Glomerular visceral epithelial cell (primary cell): ENCODE measurements at regions not wholly inside any gene's neighbourhood (a gene's known extent, or its start where the extent isn't known, plus 50 kb on each side); places are given as distances from the start of the nearest gene placed in this dataset.

ENCODE experiments used
- DNase-seq: peaks from one replicate; pipeline ENCODE4 v3.0.0-alpha.2; 2016; ENCODE audit errors: extremely low spot score

- DNase-seq, result no peak
Observed at GRCh38 chr1:106659490-106660244, 396.8 kb upstream of the PRMT6 start.

- no peak for DNase-seq
Observed at GRCh38 chr1:106675558-106675957, 380.9 kb upstream of the PRMT6 start.

GRCh38 chr1:106676021-106676420 lies 380.5 kb upstream of the PRMT6 start:
- DNase-seq, result no peak

DNA sequence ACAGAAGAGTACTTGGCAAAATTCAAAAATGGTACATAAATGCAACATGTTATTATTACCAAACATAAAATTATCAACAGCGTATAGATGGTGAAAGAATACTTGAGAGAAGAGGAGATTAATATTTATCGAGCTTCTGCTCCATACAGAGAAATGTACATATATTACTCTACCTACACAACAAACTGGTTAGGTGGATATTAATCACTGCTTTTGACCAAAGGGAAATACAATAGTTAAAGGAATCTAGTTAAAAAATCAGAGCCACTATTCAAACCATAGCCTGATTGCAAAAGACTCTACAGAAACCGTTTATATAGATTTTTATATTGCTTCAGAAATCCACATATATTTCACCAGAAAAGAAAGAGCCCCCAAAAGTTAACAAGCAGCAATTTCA lies 379.3 kb upstream of the PRMT6 start:
- DNase-seq, result no peak

GRCh38 chr1:106677721-106678120 lies 378.8 kb upstream of the PRMT6 start:
- no peak for DNase-seq

DNA sequence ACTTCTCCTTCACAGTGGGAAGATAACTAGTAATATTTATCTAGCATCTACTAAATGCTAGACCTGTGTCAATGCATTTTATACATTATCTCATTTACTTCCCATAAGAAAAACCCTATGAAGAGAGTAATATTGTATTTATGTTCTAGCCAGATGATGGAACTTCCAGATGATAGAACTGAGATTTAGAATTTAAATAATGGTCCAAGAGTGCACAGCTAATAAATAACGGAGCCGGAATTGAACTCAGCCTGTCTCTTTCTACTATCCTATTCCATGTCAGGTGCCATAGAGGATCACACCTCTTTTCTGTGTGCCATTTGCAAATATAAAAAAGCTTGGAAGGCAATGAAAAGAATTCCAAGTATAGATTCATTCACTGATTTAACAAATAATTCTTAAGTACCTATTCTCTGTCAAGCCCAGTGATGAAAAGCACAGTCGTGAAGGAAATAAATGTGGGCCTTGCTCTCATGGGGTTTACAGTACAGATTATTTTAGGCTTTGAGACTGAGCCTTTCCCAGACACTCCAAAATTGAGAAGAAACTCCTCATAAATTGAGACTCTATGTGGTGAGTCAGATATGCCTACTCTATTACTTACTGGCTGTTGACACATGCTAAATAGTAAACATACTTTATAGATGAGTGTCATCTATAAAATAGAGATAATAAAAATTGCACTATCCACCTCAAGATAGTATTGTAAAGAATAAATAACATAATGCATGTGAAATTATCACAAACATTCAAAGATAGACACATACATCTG lies 378.0 kb upstream of the PRMT6 start:
- DNase-seq, result no peak

DNA sequence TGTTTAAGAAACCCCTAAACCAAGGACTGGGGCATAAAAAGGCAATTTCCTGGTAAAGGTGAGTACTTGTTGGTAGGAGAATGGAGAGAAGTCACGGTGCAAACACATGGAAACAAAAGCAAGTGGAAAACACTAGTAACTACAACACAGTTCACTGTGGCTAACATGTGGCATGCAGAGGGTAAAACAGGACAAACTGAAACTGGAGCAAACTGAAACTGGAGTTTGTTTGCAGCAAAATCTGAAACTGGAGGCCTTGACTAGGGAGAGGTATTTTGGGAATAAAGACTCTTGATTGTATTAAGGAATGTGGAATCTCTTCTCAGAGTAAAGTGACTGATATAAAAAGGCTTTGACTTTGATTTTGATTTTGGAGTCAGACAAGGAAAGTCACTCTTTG lies 376.3 kb upstream of the PRMT6 start:
- no peak for DNase-seq

DNA sequence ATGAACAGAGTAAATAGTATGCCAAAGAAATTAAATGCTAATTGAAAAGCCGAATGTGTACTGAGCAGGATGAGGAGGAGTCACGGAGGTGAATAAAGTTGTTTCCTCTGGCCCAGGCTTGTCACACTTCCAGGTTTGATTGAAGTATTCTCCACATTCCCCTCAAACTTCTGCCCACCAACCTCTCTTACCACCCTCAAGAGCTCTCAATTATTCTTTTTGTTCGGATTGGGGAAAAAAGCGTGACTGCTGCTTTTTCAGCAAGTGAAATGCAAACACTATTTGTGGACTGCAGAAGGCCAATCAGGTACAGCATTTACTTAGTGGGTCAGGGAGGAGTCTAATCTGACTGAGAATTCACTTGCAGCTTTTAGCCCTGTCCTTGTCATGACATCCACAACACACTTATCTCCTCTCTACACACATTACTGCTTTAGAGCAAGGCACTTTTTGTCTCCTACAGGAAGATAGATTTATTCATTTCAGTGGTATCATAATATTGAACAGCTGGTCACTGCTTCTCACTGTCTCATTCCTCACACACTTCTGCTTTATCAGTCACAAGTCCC lies 375.6 kb upstream of the PRMT6 start:
- DNase-seq, result no peak

DNA sequence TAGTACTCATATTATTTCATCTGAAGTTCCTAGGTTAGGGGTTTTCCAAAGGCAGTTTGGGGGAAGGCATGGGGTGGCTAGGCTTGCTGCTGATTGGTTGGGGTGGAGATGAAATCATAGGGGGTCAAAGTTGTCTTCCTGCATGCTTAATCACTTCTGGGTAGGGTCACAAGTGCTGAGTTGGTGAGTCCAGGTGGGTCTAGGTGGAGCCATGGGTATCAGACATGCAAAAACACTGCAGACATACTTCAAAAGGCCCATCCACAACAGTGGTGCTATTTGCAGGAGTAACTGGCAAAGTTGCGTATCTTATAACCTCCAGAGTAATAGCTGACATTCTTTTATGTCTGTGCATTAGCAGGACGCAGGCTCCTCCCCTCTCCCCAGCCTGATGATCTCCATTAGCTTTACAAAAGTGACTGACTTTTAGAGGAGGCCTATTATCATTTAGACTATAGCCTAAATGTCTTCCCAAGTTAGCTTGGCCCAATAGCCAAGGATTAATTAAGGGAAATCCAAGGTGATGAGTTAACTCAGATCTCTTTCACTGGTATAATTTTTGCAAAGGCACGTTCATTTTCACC lies 374.4 kb upstream of the PRMT6 start:
- DNase-seq, result no peak

- no peak for DNase-seq
Observed at GRCh38 chr1:106688446-106688845, 368.0 kb upstream of the PRMT6 start.

DNA sequence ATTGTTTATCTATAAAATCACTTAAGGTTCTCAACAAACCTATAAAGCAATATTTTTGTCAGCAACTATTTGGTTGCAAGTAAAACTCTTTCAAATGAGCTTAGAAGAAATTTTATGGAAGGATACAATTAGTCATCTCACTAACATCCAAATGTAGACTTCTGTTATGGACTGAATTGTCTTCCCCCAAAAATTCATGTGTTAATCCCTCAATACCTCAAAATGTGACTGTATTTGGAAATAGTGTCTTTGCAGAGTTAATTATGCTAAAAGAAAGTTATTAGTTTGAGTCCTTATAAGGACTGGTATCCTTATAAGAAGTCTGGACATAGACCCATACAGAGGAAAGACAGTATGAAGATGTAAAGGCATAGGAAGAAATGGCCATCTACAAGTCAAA lies 357.8 kb upstream of the PRMT6 start:
- DNase-seq, result no peak

GRCh38 chr1:106699433-106699832 lies 357.0 kb upstream of the PRMT6 start:
- no peak for DNase-seq

GRCh38 chr1:106700211-106700610 lies 356.3 kb upstream of the PRMT6 start:
- DNase-seq, result no peak

GRCh38 chr1:106705971-106706370 lies 350.5 kb upstream of the PRMT6 start:
- no peak for DNase-seq

DNA sequence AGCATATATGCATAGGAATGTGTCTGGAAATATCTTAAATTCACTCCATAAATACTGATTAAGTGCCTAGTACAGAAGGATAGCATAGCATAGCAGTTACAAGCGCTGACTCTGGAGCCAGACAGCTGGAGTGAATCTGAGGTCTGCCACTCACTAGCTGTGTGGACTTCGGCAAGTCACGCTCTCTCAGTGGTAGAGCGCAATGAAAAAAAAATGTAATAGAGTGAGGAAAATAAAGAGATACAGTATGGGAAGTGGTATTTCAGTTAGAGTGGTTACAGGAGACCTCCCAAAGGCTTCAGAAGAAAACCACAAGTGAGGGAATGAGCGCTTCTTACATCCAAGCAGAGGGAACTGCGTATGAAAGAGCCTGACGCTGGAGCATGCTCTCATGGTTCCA lies 338.9 kb upstream of the PRMT6 start:
- DNase-seq, result no peak

GRCh38 chr1:106721790-106722189 lies 334.7 kb upstream of the PRMT6 start:
- no peak for DNase-seq

GRCh38 chr1:106722466-106722865 lies 334.0 kb upstream of the PRMT6 start:
- DNase-seq, result no peak

DNA sequence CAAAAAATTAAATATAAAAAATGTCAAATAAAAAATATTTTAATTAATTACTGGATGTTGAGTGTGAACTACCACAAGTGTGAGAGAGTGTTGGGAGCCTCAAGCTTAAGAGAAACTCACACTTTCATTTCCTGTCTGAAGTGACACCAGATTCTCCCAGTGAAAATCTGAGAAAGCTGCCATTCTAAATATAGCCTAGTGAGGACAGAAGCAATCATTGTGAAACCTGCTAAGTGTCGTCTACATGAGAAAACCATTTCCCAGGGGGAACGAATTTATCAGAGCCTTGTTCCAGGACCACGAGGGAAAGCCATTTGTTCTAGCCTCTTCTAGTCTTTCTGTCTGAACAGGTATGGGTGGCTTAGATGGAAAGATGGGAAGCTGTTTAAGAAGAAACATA lies 329.3 kb upstream of the PRMT6 start:
- DNase-seq, result no peak

DNA sequence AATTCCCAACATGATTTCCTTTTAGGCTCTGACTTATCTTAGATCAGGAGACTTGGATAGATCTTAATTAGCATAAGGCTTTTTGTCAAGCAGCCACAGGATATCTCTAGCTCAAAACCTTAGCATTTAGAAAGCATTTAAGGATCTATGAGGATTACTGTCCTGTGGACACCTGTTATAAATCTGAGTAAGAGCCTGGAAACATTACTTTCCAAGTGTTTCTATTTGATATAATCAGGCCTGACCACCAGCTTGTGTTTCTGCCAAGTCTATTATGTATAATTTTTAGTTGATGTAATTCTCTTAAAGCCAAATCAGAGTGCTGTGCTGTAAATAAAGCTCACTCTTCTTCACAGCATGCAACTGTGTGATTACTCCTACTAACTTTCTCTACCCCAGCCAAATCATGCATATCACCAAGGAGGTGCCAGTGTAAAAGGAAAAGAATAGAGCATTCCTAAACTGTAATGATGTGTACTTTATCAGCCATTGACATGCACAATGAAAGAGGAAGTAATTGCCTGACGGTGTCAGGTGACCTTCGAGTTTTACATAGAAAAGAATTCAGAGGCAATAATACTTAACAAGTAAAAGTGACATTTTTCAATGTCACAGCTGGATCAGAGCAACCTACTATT lies 309.9 kb upstream of the PRMT6 start:
- DNase-seq, result peak; percentile 13

DNA sequence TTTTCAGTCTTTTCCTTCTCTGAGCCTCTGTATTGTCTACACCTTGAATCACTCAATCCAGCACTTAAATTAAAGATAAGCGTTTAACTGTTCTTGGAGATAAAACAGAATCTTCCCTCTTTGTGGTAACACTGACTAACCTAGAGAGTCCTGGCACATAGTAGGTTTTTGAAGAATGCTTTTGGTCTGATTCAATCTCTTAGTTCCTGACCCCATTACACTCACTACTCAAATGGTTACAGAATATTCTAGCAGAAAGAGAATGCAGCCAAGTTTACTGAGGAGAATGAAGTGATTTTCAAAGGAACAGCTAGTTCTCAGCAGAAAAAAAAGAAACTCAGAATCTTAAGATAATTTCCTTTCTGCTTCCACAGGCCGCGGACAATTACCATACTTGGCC lies 309.2 kb upstream of the PRMT6 start:
- no peak for DNase-seq

GRCh38 chr1:106747791-106748190 lies 308.7 kb upstream of the PRMT6 start:
- DNase-seq, result no peak

DNA sequence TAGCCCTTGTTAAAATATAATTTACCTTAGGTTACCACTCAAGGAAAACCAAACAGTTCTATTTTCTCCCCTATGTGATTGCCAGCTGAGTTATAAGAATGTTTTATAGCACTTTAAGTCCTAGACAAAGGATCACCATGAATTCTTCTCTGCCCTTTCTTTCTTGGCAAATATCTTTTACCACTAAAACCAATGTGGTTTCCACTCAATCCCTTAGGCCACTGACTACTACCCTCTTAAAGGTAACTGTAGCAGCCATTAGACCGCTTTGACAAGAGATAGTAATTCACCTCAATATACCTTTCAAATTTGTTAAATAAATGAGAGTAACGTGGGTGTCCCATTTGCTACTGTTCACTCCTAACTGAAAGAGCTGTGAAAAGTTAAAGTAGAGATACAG lies 307.9 kb upstream of the PRMT6 start:
- DNase-seq, result no peak
